H1 (cell line): ENCODE measurements at regions not wholly inside any gene's neighbourhood (a gene's known extent, or its start where the extent isn't known, plus 50 kb on each side); places are given as distances from the start of the nearest gene placed in this dataset.

ENCODE experiments used
- CTCF ChIA-PET: fragments of 300-600 bp; sonication (Branson Sonifier 250); formaldehyde crosslinking; loops from one replicate; lab custom pipeline; 2021; ENCODE audit not compliant: partially characterized antibody; lab: Charles Lee
- POLR2A ChIA-PET: fragments of 300-600 bp; sonication (Branson Sonifier 250); formaldehyde crosslinking; loops from one replicate; lab custom pipeline; 2021; ENCODE audit warnings: inconsistent platforms; ENCODE audit not compliant: partially characterized antibody; lab: Charles Lee
- DNase-seq, 2 experiments: peaks; one replicate each; pipeline versions ENCODE4 v3.0.0 to v3.0.0-alpha.2; 2010 to 2022; ENCODE audit warnings: low spot score in 2 of 2, low read depth in 1 of 2, mixed read lengths in 1 of 2
- FAIRE-seq: peaks from 2 replicates; lab custom pipeline; 2011; peaks lifted over from hg19 to GRCh38; lab: Jason Lieb, UNC
- H2AFZ ChIP-seq: 2 replicates; pipeline ENCODE4 v1.8.1; 2012; ENCODE audit warnings: low read length, inconsistent platforms
- H2AK5ac ChIP-seq: 2 replicates; pipeline ENCODE4 v1.6.1; 2013; ENCODE audit warnings: low read depth, low read length
- H2BK120ac ChIP-seq: replicated peaks from 2 replicates; pipeline ENCODE3; 2013; ENCODE audit warnings: low read depth, low read length, inconsistent platforms
- H2BK12ac ChIP-seq: 2 replicates; pipeline ENCODE4 v1.6.1; 2013; ENCODE audit warnings: low read depth, low read length
- H2BK15ac ChIP-seq: 2 replicates; pipeline ENCODE4 v1.6.1; 2013; ENCODE audit warnings: low read length
- H2BK20ac ChIP-seq: 2 replicates; pipeline ENCODE4 v1.6.1; 2013; ENCODE audit warnings: low read length
- H2BK5ac ChIP-seq: 2 replicates; pipeline ENCODE4 v1.6.1; 2013; ENCODE audit warnings: low read depth, low read length
- H3K14ac ChIP-seq: 2 replicates; pipeline ENCODE4 v1.6.1; 2013; ENCODE audit warnings: inconsistent platforms; ENCODE audit not compliant: insufficient read length
- H3K18ac ChIP-seq: 2 replicates; pipeline ENCODE4 v1.6.1; 2013; ENCODE audit warnings: low read length; ENCODE audit errors: extremely low read depth
- H3K23ac ChIP-seq: 2 replicates; pipeline ENCODE4 v1.6.1; 2013; ENCODE audit warnings: inconsistent platforms; ENCODE audit not compliant: insufficient read length
- H3K23me2 ChIP-seq: 2 replicates; pipeline ENCODE4 v1.6.1; 2013; ENCODE audit warnings: low read depth, low read length
- H3K27ac ChIP-seq: 2 replicates; pipeline ENCODE4 v1.6.1; 2011; ENCODE audit warnings: low read depth, low read length, inconsistent platforms
- H3K27me3 ChIP-seq, 4 experiments: replicated peaks in 1 of 4; 1 replicate in 1 of 4; 2 replicates in 3 of 4; pipeline versions ENCODE4 v1.6.1 to v1.8.1; 2011 to 2013; ENCODE audit warnings: low read length in 3 of 4, mild to moderate bottlenecking in 3 of 4, inconsistent platforms in 2 of 4, mixed read lengths in 2 of 4, moderate library complexity in 1 of 4; ENCODE audit not compliant: control insufficient read depth in 3 of 4, insufficient read depth in 3 of 4; ENCODE audit errors: extremely low read depth in 1 of 4
- H3K36me3 ChIP-seq, 4 experiments: 2 replicates each; pipeline versions ENCODE4 v1.6.1 to v1.8.1; 2011 to 2013; ENCODE audit warnings: mild to moderate bottlenecking in 4 of 4, low read length in 3 of 4, moderate library complexity in 2 of 4, control low read depth in 1 of 4, inconsistent platforms in 1 of 4; ENCODE audit not compliant: insufficient read depth in 4 of 4, control insufficient read depth in 2 of 4
- H3K4ac ChIP-seq: replicated peaks from 2 replicates; pipeline ENCODE3; 2013; ENCODE audit warnings: low read length, low read depth, mixed read lengths, inconsistent platforms; ENCODE audit not compliant: insufficient read length
- H3K4me1 ChIP-seq, 4 experiments: replicated peaks in 1 of 4; 1 replicate in 1 of 4; 2 replicates in 3 of 4; pipeline versions ENCODE4 v1.6.1 to v1.8.1; 2011 to 2013; ENCODE audit warnings: low read length in 3 of 4, inconsistent platforms in 2 of 4, mixed read lengths in 1 of 4; ENCODE audit not compliant: insufficient read depth in 4 of 4, control insufficient read depth in 3 of 4
- H3K4me2 ChIP-seq, 2 experiments: 2 replicates each; pipeline versions ENCODE4 v1.6.1 to v1.8.1; 2011 to 2013; ENCODE audit warnings: low read depth in 2 of 2, low read length in 2 of 2, control low read depth in 1 of 2, inconsistent platforms in 1 of 2, mild to moderate bottlenecking in 1 of 2; ENCODE audit not compliant: insufficient read depth in 1 of 2
- H3K4me3 ChIP-seq, 4 experiments: fragments of 200-600, 300-600 bp in 1 of 4; sonication (generic), shearing (Covaris generic), sonication (Bioruptor Twin) in 1 of 4; 2 replicates each; pipeline versions ENCODE4 v1.5.1 to v1.8.1; 2011 to 2016; ENCODE audit warnings: low read length in 4 of 4, low read depth in 3 of 4, control low read depth in 2 of 4, inconsistent platforms in 2 of 4, mild to moderate bottlenecking in 2 of 4, mixed read lengths in 1 of 4, moderate library complexity in 1 of 4; ENCODE audit not compliant: insufficient read depth in 2 of 4; ENCODE audit errors: extremely low read depth in 1 of 4
- H3K56ac ChIP-seq: replicated peaks from 2 replicates; pipeline ENCODE3; 2013; ENCODE audit warnings: low read depth, mild to moderate bottlenecking, mixed read lengths, low read length, inconsistent platforms; ENCODE audit not compliant: insufficient read length
- H3K79me1 ChIP-seq: 2 replicates; pipeline ENCODE4 v1.6.1; 2013; ENCODE audit warnings: low read depth, low read length, control low read depth
- H3K79me2 ChIP-seq, 2 experiments: 2 replicates each; pipeline versions ENCODE4 v1.6.1 to v1.8.1; 2012 to 2013; ENCODE audit warnings: low read length in 2 of 2, mild to moderate bottlenecking in 2 of 2, inconsistent platforms in 1 of 2; ENCODE audit not compliant: insufficient read depth in 2 of 2, control insufficient read depth in 1 of 2
- H3K9ac ChIP-seq, 4 experiments: replicated peaks in 1 of 4; 1 replicate in 1 of 4; 2 replicates in 3 of 4; pipeline versions ENCODE4 v1.6.1 to v1.8.1; 2011 to 2013; ENCODE audit warnings: low read depth in 3 of 4, low read length in 3 of 4, control low read depth in 2 of 4, mild to moderate bottlenecking in 2 of 4, moderate library complexity in 2 of 4, inconsistent platforms in 1 of 4; ENCODE audit errors: extremely low read depth in 1 of 4
- H3K9me3 ChIP-seq, 2 experiments: 2 replicates each; pipeline versions ENCODE4 v1.6.1 to v1.8.1; 2012 to 2013; ENCODE audit warnings: mild to moderate bottlenecking in 2 of 2, moderate library complexity in 2 of 2, control low read depth in 1 of 2, inconsistent platforms in 1 of 2, low read depth in 1 of 2, low read length in 1 of 2, mixed read lengths in 1 of 2; ENCODE audit not compliant: insufficient read depth in 2 of 2
- H4K20me1 ChIP-seq, 2 experiments: replicated peaks in 1 of 2; 2 replicates each; pipeline versions ENCODE3 to v1.8.1; 2011 to 2013; ENCODE audit warnings: inconsistent platforms in 2 of 2, low read length in 2 of 2, mild to moderate bottlenecking in 1 of 2; ENCODE audit not compliant: insufficient read depth in 2 of 2, control insufficient read depth in 1 of 2
- H4K5ac ChIP-seq: 2 replicates; pipeline ENCODE4 v1.6.1; 2013; ENCODE audit warnings: low read length, low read depth, mixed read lengths, inconsistent platforms; ENCODE audit not compliant: insufficient read length
- H4K8ac ChIP-seq: 2 replicates; pipeline ENCODE4 v1.8.0; 2013; ENCODE audit warnings: mild to moderate bottlenecking, moderate library complexity, low read length, inconsistent platforms; ENCODE audit not compliant: insufficient read depth; ENCODE audit errors: extremely low read depth
- H4K91ac ChIP-seq: replicated peaks from 2 replicates; pipeline ENCODE3; 2013; ENCODE audit warnings: low read length, mixed read lengths, inconsistent platforms; ENCODE audit not compliant: insufficient read length
- CHD1 ChIP-seq: IDR thresholded peaks from 2 replicates; pipeline ENCODE4 v1.6.1; 2012; ENCODE audit warnings: low read depth, low read length, improper control_type of control experiment
- CTBP2 ChIP-seq: IDR thresholded peaks from 2 replicates; pipeline ENCODE4 v1.7.0; 2011; ENCODE audit warnings: borderline replicate concordance, mild to moderate bottlenecking, moderate library complexity, mixed read lengths, low read length; ENCODE audit not compliant: insufficient read depth, insufficient read length
- EZH2 ChIP-seq: fragments of 200-600 bp; sonication (generic); IDR thresholded peaks from 2 replicates; pipeline ENCODE4 v1.7.1; 2012; ENCODE audit warnings: low read depth, mild to moderate bottlenecking, moderate library complexity, low read length, inconsistent platforms; ENCODE audit not compliant: severe bottlenecking
- GABPA ChIP-seq: IDR thresholded peaks from 2 replicates; pipeline ENCODE4 v1.6.1; 2011; ENCODE audit warnings: mild to moderate bottlenecking, low read length, moderate library complexity, borderline replicate concordance; ENCODE audit not compliant: insufficient read depth
- HDAC6 ChIP-seq: IDR thresholded peaks from one replicate; pipeline ENCODE4 v1.7.1; 2012; ENCODE audit warnings: low read depth, mild to moderate bottlenecking, inconsistent platforms, low read length, moderate library complexity
- KDM1A ChIP-seq: fragments of 200-600, 300-600 bp; sonication (generic); IDR thresholded peaks from 2 replicates; pipeline ENCODE4 v1.7.1; 2016; ENCODE audit warnings: mild to moderate bottlenecking, low read length, borderline replicate concordance
- MAFK ChIP-seq: IDR thresholded peaks from 2 replicates; pipeline ENCODE4 v1.6.1; 2012; ENCODE audit warnings: low read depth, mild to moderate bottlenecking, improper control_type of control experiment, low read length
- NANOG ChIP-seq: IDR thresholded peaks from 2 replicates; pipeline ENCODE4 v1.6.1; 2011; ENCODE audit warnings: low read length, low read depth, mild to moderate bottlenecking, inconsistent platforms; ENCODE audit not compliant: insufficient read depth, poor library complexity, severe bottlenecking
- POLR2AphosphoS5 ChIP-seq: IDR thresholded peaks from 2 replicates; pipeline ENCODE4 v1.6.1; 2011; ENCODE audit warnings: low read depth, low read length
- SIX5 ChIP-seq: IDR thresholded peaks from 2 replicates; pipeline ENCODE4 v1.6.1; 2011; ENCODE audit warnings: mild to moderate bottlenecking, low read depth, low read length
- SRF ChIP-seq: IDR thresholded peaks from 2 replicates; pipeline ENCODE4 v1.6.1; 2011; ENCODE audit warnings: mild to moderate bottlenecking, low read depth, low read length, moderate library complexity
- TBP ChIP-seq: IDR thresholded peaks from 2 replicates; pipeline ENCODE4 v1.6.1; 2011; ENCODE audit warnings: low read depth, low read length, improper control_type of control experiment
- TCF12 ChIP-seq: IDR thresholded peaks from 2 replicates; pipeline ENCODE4 v1.6.1; 2011; ENCODE audit warnings: low read depth, mild to moderate bottlenecking, low read length
- TEAD4 ChIP-seq: IDR thresholded peaks from 2 replicates; pipeline ENCODE4 v1.6.1; 2012; ENCODE audit warnings: low read depth, low read length, inconsistent platforms, mixed read lengths
- WGBS, 2 experiments: shearing (Covaris generic) in 1 of 2; methylation state at CpG; one replicate each; pipeline versions ENCODE4 v1.1.6 to v1.1.7; 2013 to 2015; ENCODE audit warnings: low lambda C conversion rate in 2 of 2, mixed read lengths in 2 of 2, inconsistent platforms in 1 of 2, low coverage in 1 of 2, missing lambda C conversion rate in 1 of 2; ENCODE audit not compliant: insufficient replicate concordance in 2 of 2, insufficient coverage in 1 of 2, insufficient read length in 1 of 2; ENCODE audit errors: extremely low coverage in 1 of 2, missing lambda C conversion rate in 1 of 2; 5-methylcytosine and 5-hydroxymethylcytosine counted together
- TF ChIP-seq, protein P1 (sequence below): IDR thresholded peaks from 2 replicates; pipeline ENCODE4 v1.6.1; 2011; ENCODE audit warnings: low read depth, mild to moderate bottlenecking, low read length; ENCODE audit not compliant: insufficient read depth

DNA sequence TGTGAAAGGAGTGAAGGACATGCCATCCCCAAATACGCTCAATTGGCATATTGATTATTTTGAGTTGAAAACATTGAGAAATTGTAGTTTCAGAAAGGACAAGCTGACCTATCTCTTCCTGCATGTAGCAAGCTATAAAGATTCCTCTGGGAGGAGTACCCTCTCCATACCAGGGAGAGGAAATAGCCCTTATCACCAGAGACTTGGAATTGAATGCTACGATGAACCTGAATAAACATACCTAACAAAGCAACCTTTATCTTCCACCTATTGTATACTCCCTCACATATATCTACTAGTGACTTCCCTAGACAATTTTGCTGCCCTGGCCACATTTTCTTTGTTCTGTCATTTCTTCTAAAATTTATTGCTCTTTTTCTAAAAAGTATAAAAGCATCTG, 150.2 kb upstream of the EEPD1 start:
- FAIRE-seq = no peak
- Histone ChIP-seq H3K79me1 (no peaks in the 10 kb centered on the region), H2BK15ac (no peak overlapping the region), H2AK5ac (no peak overlapping the region), H3K4me1 (no peaks in the 10 kb centered on the region), H4K20me1 (no peaks in the 10 kb centered on the region), H2BK12ac (no peak overlapping the region), H3K9me3 (peaks cover 0 to 4% of the 10 kb centered on the region in 2 experiments; a peak in 1 of 4 replicates), H2BK120ac (no peak overlapping the region), H3K18ac (no peak overlapping the region), H3K27me3 (no peaks in the 10 kb centered on the region), H3K23ac (no peak overlapping the region), H3K14ac (no peak overlapping the region), H3K4me3 (no peak overlapping the region), H3K4ac (no peak overlapping the region), H4K91ac (no peak overlapping the region), H3K27ac (no peak overlapping the region), H3K36me3 (no peaks in the 10 kb centered on the region), H2AFZ (no peak overlapping the region), H3K56ac (no peak overlapping the region), H3K4me2 (no peak overlapping the region), H3K9ac (no peak overlapping the region), H3K79me2 (no peaks in the 10 kb centered on the region), H2BK5ac (no peak overlapping the region), H4K8ac (no peak overlapping the region), H4K5ac (no peak overlapping the region), H2BK20ac (no peak overlapping the region), H3K23me2 (no peaks in the 10 kb centered on the region)
- CTCF ChIA-PET = no interaction called here
- no peak for DNase-seq
- WGBS, 2 experiments = 90% methylated on average over 2 of the region's 2 CpGs; no CpG with 5 or more reads in 1 of the 2 experiments
- POLR2A ChIA-PET = no interaction called here
- TF ChIP-seq KDM1A (no peak), TEAD4 (no peak), SRF (no peak), CTBP2 (no peak), CHD1 (no peak), TBP (no peak), POLR2AphosphoS5 (no peak), SIX5 (no peak), EZH2 (no peak), MAFK (no peak), TCF12 (no peak), NANOG (no peak), GABPA (no peak), HDAC6 (no peak)
- TF ChIP-seq, protein P1, sequence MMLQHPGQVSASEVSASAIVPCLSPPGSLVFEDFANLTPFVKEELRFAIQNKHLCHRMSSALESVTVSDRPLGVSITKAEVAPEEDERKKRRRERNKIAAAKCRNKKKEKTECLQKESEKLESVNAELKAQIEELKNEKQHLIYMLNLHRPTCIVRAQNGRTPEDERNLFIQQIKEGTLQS = no peak
